HG02870 (cell line): ENCODE measurements at regions not wholly inside any gene's neighbourhood (a gene's known extent, or its start where the extent isn't known, plus 50 kb on each side); places are given as distances from the start of the nearest gene placed in this dataset.
"Not testable (repeated sequence)": the region's sequence is repeated elsewhere in the genome, so short reads cannot be mapped to it uniquely, and the experiment has no call there.

Experiments
- ATAC-seq: cut with Tn5 transposase; IDR thresholded peaks from one replicate; pipeline ENCODE4 v1.9.1; 2021; ENCODE audit warnings: mild to moderate bottlenecking, moderate library complexity; ENCODE audit not compliant: unreplicated experiment

DNA sequence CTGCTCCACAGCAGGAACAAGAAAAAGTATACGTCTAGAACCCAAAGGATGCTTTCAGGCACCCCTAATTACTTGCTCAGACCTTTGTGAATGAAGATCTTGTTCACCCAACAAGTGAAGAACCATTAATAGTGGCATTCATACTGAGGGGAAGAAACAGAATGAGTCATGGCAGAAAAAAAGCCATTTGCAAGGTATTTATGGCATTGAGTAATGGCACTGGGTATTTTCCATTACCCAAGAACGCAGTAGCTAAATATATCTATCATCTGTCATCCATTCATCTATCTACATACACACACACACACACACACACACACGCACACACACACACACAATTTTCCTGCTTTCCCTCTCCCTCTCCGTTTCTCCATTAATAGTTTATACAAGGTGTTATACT, 56.4 kb upstream of the XIRP2 start:
- no peak for ATAC-seq

DNA sequence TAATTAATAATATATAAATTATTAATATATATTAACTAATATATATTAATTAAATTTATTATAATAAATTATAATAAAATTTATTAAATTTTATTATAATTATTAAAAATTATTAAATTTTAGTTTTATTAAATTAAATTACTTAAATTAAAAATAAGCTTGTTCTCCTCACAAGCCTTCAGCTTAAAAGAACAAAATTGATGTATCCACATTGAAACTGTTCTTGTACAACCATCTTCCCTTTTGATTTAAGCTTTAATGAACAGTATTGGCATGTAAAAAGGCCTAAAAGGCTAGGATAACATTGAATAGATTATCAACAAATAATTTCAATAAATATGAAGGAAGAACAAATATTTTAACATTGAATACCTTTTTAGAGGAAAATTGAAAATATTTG, 62.4 kb upstream of the XIRP2 start:
- ATAC-seq, result no peak

DNA sequence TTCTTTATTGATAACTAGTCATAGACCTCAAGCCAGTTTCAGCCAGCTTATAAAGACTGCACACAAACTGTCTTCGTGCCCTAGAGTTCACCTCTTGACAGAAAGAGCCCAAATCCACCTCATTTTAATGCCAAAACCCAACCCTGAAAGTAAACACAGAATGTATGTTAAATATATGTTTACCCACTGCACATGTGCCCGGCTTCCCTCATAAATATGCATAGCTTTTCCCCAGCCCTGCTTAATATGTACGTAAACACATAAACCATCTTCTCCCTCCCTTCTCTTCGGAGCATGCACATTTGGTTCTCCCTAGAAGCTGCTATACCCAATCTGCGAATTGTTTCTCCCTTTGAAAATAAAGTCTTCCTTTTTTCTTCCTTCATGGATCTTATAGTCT, 73.9 kb upstream of the XIRP2 start:
- no peak for ATAC-seq

DNA sequence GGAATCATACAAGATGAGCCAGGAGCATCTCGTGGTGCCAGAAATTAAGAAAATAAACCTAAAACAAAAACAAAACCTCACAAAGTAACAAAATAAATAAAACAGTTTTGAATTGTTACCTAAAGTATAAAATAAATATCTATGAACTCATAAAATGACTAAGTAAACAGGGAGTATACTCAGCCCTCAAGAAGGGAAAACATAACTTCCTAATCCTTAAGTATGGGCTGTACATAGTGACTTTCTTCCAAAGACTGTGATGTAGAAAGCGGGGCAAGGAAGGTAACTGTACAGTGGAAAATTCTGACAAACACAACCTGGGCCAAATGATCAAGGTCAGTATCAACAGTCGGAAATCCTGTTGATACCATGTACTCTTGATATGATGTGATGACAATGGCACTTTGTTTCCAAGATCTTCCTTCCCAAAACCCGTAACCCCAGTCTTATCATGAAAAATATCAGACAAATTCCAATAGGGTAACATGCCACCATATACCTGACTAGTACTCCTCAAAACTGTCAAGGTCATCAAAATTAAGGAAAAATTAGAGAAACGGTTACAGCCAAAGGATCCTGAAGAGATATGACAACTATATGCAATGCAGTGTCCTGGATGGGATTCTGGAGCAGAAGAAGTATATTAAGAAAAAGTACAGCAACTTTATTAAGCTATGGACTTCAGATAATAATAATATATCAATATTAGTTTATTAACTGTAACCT, 76.0 kb upstream of the XIRP2 start:
- ATAC-seq, result no peak

DNA sequence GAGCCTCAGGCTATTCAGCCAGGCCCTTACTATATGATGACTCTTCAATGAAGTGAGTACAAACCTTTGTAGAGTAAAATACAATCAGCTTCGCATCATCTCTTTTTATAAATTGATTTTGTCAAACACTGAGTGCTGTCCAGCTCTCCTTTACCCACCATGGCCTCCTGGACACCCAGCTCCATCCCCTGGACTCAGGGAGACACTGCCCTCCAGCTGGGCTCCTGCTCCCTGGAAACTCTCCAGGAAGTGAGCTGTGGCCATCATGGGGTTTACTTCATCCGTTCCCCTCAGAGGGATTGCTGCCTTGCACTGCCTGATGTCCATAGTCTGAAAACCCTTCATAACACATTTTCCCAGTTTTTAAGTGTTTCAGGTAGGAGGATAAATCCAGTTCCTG, 82.5 kb upstream of the XIRP2 start:
- ATAC-seq, result no peak

DNA sequence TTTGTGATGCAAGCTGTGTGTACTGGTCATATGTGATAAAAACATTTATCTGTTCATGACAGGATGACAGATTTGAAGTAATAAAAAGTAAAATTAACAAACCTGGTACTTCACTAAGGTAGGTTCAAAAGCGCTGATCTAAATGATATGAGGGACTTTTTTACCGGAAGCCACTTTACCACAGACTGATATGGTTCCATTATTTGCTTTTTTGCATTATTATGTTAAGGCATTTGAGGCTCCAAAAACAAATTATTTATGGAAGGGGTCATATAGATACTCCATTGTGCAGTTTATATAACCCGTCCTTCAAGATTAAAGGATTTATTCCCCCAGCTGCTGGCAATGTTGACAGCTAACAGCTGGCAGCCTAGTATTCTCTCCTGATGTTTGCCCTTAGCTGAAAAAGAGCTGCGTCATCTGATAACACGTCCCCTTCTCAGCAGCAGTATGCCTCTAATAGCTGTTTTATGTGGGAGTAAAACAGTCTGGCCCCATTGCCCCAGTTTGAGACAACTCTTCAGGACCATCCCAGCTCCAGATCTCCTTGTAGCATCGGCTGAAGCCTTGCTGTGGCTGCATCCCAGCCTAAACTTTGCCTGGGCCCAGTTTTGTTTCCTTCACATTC, 84.8 kb upstream of the XIRP2 start:
- no peak for ATAC-seq

DNA sequence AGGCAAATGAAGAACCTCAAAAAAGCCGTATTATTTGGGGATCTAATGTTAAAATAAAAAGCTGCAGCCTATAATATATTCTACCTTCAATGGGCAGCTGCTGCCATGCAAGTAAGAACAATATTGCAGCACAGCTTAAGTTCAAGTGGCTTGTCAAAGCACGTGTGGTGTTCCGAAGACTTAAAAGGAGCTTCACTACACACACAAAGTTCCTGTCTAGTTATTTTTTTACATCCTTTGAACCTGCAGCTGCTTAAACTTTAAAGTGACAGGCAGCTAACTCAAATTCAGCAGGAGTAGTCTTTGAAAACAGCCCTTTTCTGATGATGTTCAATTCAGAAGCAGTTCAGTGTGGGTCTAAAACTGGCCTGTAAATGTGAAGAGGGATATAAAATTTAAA, 85.8 kb upstream of the XIRP2 start:
- ATAC-seq, result no peak

DNA sequence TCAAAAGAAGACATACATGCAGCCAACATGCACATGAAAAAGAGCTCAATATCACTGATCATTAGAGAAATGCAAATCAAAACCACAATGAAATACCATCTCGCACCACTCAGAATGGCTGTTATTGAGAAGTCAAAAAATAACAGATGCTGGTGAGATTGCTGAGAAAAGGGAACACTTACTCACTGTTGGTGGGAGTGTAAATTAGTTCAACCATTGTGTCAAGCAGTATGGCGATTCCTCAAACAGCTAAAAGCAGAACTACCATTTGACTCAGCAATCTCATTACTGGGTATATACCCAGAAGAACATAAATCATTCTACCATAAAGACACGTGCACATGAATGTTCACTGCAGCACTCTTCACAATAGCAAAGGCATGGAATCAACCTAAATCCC, 95.5 kb upstream of the XIRP2 start:
- ATAC-seq, result no peak

DNA sequence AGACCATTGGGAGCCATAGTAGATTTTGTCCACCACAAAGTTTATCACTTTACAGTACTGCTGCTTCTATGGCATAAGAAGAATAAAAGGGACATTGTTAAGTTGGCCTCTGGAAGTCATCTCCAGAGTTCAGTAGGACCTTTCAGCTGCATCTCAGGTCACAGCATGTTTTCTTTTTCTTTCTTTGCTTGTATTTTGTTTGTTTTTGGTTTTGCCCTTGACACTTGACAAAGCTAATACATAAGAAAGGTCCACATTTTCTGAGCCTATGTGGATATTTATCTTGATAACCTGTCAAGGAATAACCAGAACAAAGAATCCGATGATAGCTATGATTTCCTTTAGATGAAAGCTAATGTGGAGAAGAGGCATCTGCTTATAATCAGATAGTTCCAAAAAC, 101.6 kb upstream of the XIRP2 start:
- ATAC-seq, result no peak

DNA sequence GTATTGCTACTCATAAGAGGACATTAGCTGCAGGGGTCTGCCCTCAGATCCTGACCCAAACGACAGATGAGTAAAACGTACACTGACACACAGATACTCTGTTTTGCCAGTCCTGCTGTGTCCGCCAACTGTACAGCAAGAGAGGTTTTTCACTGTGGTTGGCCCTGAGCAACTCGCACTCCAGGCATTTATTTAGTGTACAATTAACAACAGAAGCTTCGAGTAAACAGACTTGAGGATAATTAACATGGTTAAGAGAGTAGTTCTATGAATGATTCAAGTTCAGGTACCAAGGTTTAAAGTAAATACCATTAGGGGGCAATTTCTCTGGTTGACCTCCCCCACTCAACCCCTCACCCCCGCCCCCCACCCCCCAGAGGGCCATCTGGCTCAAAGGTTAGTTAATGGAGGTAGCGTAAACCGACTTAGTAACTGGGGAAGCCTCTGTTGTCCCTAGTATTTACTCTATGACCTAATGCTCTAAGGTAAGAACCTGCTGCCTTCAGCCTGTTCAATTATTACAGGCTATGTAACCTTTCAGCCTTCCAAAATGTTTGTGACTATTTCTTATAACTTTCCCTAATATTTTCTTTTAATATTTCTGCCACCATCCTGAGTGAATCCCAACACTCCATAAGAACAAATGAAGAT, 103.9 kb upstream of the XIRP2 start:
- no peak for ATAC-seq

DNA sequence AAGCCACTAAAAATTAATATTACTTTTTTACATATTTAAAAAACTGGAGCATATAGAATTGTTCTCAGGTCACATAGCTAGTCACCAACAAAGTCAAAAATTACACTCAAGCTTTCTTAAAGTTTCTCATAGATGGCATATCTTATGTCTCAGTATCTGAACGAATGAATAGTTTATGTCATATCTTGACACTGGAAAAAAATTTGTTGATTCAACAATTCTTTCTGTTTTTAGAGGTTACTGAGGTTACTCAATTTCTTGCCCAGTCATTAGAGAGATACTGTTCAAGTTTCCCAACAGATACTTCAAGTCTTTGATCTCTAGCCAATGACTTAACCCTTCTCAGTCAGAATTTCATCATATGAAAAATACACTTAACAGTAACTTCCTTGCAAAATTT, 113.1 kb upstream of the XIRP2 start:
- no peak for ATAC-seq

DNA sequence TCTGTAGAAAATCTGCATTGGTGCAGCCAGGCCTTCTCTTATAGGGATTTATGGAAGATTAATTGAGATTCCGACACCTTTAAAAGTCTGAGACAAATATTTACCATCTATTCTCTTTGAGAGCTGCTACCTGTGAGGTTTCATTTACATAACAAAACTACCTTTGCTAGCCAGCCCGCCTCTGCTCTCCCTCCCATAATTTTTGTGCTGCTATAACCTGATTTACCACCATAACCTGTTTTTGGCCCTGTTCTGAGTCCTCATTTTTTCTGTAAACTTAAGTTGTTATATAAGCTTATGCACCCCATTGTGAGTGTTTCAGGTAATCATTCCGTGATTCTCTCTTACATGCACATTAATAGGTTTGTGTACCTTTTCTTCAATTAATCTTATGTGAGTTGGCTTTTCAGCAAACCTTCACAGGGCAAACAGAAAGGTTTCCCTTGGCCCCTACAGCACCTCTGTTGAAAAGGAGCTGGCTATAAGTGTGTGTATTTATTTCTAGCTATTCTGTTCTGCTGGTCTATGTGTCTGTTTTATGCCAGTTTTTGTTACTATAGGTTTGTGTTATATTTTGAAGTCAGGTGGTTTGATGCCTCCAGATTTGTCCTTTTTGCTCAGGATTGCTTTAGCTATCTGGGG, 114.9 kb upstream of the XIRP2 start:
- no peak for ATAC-seq

DNA sequence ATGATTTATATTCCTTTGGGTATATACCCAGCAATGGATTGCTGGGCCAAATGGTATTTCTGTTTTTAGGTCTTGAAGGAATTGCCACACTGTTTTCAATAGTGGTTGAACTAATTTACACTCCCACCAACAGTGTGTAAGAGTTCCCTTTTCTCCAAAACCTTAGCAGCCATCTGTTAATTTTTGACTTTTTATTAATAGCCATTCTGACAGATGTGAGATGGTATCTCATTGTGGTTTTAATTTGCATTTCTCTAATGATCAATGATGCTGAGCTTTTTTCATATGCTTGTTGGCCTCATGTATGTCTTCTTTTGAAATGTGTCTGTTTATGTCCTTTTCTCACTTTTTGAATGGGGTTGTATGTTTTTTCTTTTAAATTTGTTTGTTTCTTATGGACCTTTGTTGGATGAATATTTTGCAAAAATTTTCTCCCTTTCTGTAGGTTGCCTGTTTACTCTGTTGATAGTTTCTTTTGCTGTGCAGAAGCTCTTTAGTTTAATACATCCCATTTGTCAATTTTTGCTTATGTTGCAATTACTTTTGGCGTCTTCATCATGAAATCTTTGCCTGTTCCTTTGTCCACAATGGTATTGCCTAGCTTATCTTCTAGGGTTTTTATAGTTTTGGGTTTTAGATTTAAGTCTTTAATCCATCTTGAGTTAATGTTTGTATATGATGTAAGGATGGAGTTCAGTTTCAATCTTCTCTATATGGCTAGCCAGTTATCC, 119.7 kb upstream of the XIRP2 start:
- no peak for ATAC-seq

DNA sequence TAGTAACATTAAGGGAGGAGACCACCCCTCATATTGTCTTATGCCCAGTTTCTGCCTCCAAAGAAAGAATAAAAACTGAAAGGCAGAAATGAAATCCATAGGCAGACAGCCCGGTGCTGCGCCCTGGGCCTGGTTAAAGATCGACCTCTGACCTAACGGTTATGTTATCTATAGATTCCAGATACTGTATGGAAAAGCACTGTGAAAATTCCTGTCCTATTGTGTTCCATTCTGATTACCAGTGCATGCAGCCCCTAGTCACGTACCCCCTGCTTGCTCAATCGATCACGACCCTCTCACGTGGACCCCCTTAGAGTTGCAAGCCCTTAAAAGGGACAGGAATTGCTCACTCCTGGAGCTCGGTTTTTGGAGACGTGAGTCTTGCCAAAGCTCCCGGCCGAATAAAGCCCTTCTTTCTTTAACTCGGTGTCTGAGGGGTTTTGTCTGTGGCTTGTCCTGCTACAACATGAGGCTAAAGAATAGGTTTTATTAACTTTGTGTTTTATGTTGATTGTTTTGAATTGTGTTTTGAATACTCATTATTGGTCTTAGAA, 121.4 kb upstream of the XIRP2 start:
- ATAC-seq, result not testable (repeated sequence)

DNA sequence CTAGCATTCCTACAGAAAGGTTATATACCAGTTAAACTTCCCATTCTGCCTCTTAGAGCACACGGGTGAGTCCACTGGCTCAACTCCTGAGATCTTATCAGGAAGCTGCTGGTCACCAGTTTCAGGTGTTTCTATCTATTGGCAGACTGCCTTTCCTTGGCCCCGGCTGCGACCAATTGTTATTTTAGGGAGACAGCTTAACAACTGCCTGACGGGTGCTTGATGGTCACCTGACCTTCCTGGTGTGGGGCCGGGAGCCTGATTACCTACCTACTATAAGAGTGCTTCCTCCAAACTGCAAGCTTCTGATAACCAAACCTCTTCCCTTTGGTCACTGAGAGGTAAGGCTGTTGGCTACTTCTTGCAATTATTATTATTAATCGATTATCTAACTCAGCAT, 122.1 kb upstream of the XIRP2 start:
- no peak for ATAC-seq

DNA sequence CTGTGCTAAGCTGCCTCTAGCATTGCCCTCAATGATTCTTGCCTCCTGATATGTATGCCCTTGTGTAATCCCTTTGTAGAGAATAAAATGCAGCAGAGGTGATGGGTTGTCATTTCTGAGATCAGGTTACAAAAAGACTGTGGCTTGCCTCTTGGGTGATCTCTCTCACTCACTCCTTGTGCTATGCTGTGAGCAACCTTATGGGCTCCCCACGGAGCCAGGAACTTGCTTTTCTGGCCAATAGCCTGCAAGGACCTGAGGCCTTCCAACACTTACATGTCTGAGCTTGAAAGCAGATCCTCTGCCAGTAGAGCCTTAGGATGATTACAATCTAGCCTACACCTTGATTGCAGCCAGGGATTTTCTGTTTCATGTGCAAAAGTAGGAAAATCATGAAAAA, 123.1 kb upstream of the XIRP2 start:
- ATAC-seq, result no peak

DNA sequence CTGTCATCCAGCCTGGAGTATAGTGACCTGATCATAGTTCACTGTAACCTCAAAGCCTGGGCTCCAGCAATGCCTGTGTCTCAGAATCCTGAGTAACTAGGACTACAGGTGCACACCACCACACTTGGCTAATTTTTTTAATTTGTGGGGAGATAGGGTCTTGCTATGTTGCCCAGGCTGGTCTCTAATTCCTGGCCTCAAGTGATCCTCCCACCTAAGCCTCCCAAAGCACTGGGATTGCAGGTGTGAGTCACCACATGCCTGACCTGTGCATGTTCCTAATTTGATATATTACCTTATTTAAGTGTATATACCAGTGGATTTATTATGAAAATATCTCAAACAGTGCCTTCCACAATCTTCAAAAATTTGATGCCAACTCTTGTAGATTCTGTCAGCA, 123.6 kb upstream of the XIRP2 start:
- no peak for ATAC-seq

DNA sequence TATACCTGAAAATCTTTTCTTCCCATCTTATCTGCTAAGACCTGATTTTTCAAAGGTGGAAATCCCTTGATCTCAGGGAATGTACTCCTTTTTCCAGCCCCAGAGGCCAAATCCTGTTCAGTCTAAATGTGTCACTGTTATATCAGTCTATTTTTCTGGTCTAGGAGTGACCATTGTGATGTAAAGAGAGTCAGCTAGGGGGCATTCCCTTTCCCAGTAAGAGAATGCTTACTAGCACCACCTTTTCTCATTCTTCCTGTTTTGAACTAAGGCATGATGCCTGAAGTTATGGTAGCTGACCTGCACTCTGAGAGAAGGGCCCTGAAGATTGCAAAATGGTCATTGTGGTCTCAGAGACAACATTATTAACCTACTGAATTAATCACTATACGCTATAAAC, 124.1 kb upstream of the XIRP2 start:
- ATAC-seq, result no peak

DNA sequence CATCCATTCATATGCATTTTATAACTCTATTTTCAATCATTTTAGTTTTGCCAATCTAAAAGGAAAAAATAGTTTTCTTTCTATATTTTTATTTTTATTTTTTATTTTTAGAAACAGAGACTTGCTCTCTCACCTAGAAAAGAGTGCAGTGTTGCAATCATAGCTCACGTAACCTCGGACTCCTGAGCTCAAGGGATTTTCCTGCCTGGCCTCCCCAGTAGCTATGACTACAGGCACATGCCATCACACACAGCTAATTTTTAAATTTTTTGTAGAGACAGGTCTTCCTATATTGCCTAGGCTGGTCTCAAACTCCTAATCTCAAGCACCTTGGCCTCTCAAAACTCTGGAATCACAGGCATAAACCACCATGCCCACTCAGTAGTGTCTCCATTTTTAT, 125.5 kb upstream of the XIRP2 start:
- ATAC-seq, result no peak

DNA sequence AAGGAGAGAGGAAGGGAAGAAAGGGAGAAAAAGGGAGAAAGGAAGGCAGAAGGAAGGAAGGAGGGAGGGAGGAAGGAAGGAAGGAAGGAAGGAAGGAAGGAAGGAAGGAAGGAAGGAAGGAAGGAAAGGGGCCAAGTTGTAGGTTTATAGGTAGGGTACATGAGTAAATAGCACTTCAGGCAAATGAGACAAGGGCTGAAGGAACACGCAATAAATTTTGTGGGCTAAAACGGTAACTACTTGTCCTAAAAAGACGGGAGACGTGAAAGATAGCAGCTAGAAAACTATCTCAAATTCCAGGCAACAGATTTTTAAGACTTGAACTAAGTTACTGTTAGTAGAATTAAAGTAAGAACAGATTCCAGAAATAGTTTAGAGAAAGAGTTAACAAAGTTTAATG, 129.3 kb upstream of the XIRP2 start:
- ATAC-seq, result no peak

DNA sequence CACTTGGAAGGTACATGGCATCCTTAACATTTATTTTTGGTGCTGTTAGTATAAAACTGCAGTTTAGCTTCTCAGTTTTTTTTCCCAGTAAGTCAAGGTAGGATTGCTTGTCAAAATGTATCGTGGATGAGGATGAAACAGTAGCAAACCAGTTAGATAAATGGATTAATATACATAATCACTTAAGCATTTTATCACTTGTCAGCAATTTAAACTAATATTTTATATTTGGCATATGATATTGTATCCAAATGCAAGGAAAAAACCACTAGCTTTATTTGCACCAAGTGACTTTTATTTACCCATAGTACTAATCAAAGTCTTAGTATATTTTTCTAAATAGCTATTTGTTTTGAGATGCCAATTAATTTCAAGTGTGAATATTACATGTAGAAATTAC, 137.7 kb upstream of the XIRP2 start:
- ATAC-seq, result no peak
